DND-41 (cell line): ENCODE measurements at regions not wholly inside any gene's neighbourhood (a gene's known extent, or its start where the extent isn't known, plus 50 kb on each side); places are given as distances from the start of the nearest gene placed in this dataset.
"Not testable (repeated sequence)": the region's sequence is repeated elsewhere in the genome, so short reads cannot be mapped to it uniquely, and the experiment has no call there.

Source experiments
- ATAC-seq: fragments of 200-7000 bp; cut with Tn5 transposase; 3 replicates; pipeline ENCODE4 v1.9.1; 2021; ENCODE audit warnings: low read depth; ENCODE audit not compliant: insufficient read depth
- DNase-seq: peaks from one replicate; pipeline ENCODE4 v3.0.0-alpha.2; 2020
- H2AFZ ChIP-seq: 2 replicates; pipeline ENCODE4 v1.6.0; 2012; ENCODE audit warnings: low read depth, low read length
- H3K27ac ChIP-seq: 2 replicates; pipeline ENCODE4 v1.5.1; 2012; ENCODE audit warnings: low read length, inconsistent platforms
- H3K27me3 ChIP-seq: fragments of 200-600 bp; sonication (generic); 2 replicates; pipeline ENCODE4 v1.6.0; 2012; ENCODE audit warnings: low read length, mild to moderate bottlenecking, inconsistent platforms; ENCODE audit not compliant: insufficient read depth, poor library complexity
- H3K36me3 ChIP-seq: 2 replicates; pipeline ENCODE4 v1.5.1; 2012; ENCODE audit warnings: low read length, inconsistent platforms; ENCODE audit not compliant: insufficient read depth
- H3K4me1 ChIP-seq: 2 replicates; pipeline ENCODE4 v1.5.1; 2012; ENCODE audit warnings: mild to moderate bottlenecking, low read length; ENCODE audit not compliant: insufficient read depth
- H3K4me2 ChIP-seq: 2 replicates; pipeline ENCODE4 v1.6.0; 2012; ENCODE audit warnings: mild to moderate bottlenecking, moderate library complexity, low read length, inconsistent platforms; ENCODE audit not compliant: insufficient read depth
- H3K4me3 ChIP-seq, 2 experiments: fragments of 200-600 bp in 1 of 2; shearing (Covaris generic) in 1 of 2; 2 replicates each; pipeline ENCODE4 v1.5.1; 2012 to 2016; ENCODE audit warnings: inconsistent platforms in 2 of 2, low read length in 2 of 2, mild to moderate bottlenecking in 2 of 2, low read depth in 1 of 2, moderate library complexity in 1 of 2
- H3K79me2 ChIP-seq: 2 replicates; pipeline ENCODE4 v1.6.0; 2012; ENCODE audit warnings: low read length, inconsistent platforms; ENCODE audit not compliant: insufficient read depth
- H3K9ac ChIP-seq: 2 replicates; pipeline ENCODE4 v1.6.0; 2012; ENCODE audit warnings: low read depth, mild to moderate bottlenecking, inconsistent platforms, low read length, moderate library complexity
- H3K9me3 ChIP-seq: 2 replicates; pipeline ENCODE4 v1.5.1; 2012; ENCODE audit warnings: low read length, moderate library complexity, mild to moderate bottlenecking, inconsistent platforms; ENCODE audit not compliant: insufficient read depth, severe bottlenecking
- H4K20me1 ChIP-seq: 2 replicates; pipeline ENCODE4 v1.6.0; 2012; ENCODE audit warnings: low read length; ENCODE audit not compliant: insufficient read depth
- CTCF ChIP-seq: IDR thresholded peaks from 2 replicates; pipeline ENCODE4 v1.5.1; 2012; ENCODE audit warnings: borderline replicate concordance, low read length, moderate library complexity, mild to moderate bottlenecking; ENCODE audit not compliant: poor library complexity, severe bottlenecking; ENCODE audit errors: extremely low read depth
- EZH2 ChIP-seq: IDR thresholded peaks from 3 replicates; pipeline ENCODE4 v1.6.1; 2012; ENCODE audit warnings: borderline replicate concordance, low read depth, mild to moderate bottlenecking, moderate library complexity, low read length, inconsistent platforms; ENCODE audit not compliant: severe bottlenecking

- H3K9me3 ChIP-seq, result no peaks in the 10 kb centered on the region
- H2AFZ ChIP-seq, result no peak overlapping the region
- DNase-seq, result no peak
- H3K4me2 ChIP-seq, result no peak overlapping the region
- no peak for TF ChIP-seq EZH2
- no peak for TF ChIP-seq CTCF
- H3K4me3 ChIP-seq, result no peak overlapping the region
- H3K79me2 ChIP-seq, result no peaks in the 10 kb centered on the region
- no peaks in the 10 kb centered on the region for H4K20me1 ChIP-seq
- no peaks in the 10 kb centered on the region for H3K27me3 ChIP-seq
- no peak overlapping the region for H3K9ac ChIP-seq
- H3K36me3 ChIP-seq, result no peaks in the 10 kb centered on the region
- ATAC-seq, result no peak
- H3K4me1 ChIP-seq, result no peaks in the 10 kb centered on the region
- H3K27ac ChIP-seq, result no peak overlapping the region
Observed at GRCh38 chr4:115453416-115453815, 340.0 kb upstream of the NDST4 start.

- not testable (repeated sequence) for H3K9ac ChIP-seq, H2AFZ ChIP-seq, H3K4me1 ChIP-seq, H3K9me3 ChIP-seq, H3K27me3 ChIP-seq, DNase-seq, H3K27ac ChIP-seq, H4K20me1 ChIP-seq, H3K79me2 ChIP-seq, ATAC-seq, H3K4me2 ChIP-seq, H3K4me3 ChIP-seq, H3K36me3 ChIP-seq
Observed at GRCh38 chr4:115452229-115452628, 338.8 kb upstream of the NDST4 start.

GRCh38 chr4:115437739-115438138 is 324.3 kb upstream of the NDST4 start:
- ATAC-seq (no peak), DNase-seq (no peak)
- no peak overlapping the region for H3K4me2 ChIP-seq
- no peaks in the 10 kb centered on the region for H3K36me3 ChIP-seq
- no peaks in the 10 kb centered on the region for H3K9me3 ChIP-seq
- H2AFZ ChIP-seq, result 0 out of 2 replicates have a peak overlapping the region, but pooled peaks have one; percentile 37
- H3K9ac ChIP-seq, result no peak overlapping the region
- no peaks in the 10 kb centered on the region for H3K27me3 ChIP-seq
- no peaks in the 10 kb centered on the region for H3K79me2 ChIP-seq
- TF ChIP-seq CTCF (no peak), EZH2 (no peak)
- no peak overlapping the region for H3K4me3 ChIP-seq
- H3K4me1 ChIP-seq, result no peaks in the 10 kb centered on the region
- H4K20me1 ChIP-seq, result no peaks in the 10 kb centered on the region
- no peak overlapping the region for H3K27ac ChIP-seq

GRCh38 chr4:115433491-115433890 is 320.1 kb upstream of the NDST4 start:
- H3K79me2 ChIP-seq, result no peaks in the 10 kb centered on the region
- H3K36me3 ChIP-seq, result no peaks in the 10 kb centered on the region
- H3K4me3 ChIP-seq, result no peak overlapping the region
- H3K9me3 ChIP-seq, result no peaks in the 10 kb centered on the region
- no peak for ATAC-seq
- no peaks in the 10 kb centered on the region for H3K4me1 ChIP-seq
- H2AFZ ChIP-seq, result no peak overlapping the region
- H3K9ac ChIP-seq, result no peak overlapping the region
- no peaks in the 10 kb centered on the region for H4K20me1 ChIP-seq
- no peak overlapping the region for H3K4me2 ChIP-seq
- no peak overlapping the region for H3K27ac ChIP-seq
- no peaks in the 10 kb centered on the region for H3K27me3 ChIP-seq
- no peak for DNase-seq
- TF ChIP-seq CTCF (no peak), EZH2 (no peak)
